ENCODE measurements at regions not wholly inside any gene's neighbourhood (a gene's known extent, or its start where the extent isn't known, plus 50 kb on each side); places are given as distances from the start of the nearest gene placed in this dataset.

DNA sequence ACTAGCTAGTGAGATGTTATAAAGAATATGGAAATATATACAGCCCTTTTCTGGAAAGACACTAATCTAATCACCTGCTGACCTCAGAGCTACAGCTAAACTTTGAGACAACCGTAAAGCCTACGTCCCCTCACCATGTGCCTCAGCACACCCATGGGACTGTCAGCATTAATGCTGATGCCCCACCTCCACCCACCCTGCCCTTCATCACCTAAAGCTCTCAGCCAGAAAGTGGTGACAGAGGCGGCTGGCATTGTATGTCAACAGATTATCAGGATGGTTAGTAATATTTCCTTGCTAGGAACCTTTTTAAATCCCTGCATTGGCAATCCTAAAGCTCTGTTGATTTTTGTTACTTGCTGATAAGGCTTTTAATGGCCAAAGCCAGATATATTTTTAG, 1177.9 kb downstream of the DIAPH3 start:
- no peak overlapping the region for H3T11ph ChIP-seq (ENCODE audit: low read length)
- no peaks in the 10 kb centered on the region for H3K9me3 ChIP-seq (ENCODE audit: control insufficient read depth, low read depth, low read length)
- H3K18ac ChIP-seq (ENCODE audit: insufficient read length, low read depth, low read length) = no peak overlapping the region
- H2BK20ac ChIP-seq (ENCODE audit: low read depth, low read length, poor library complexity, severe bottlenecking) = no peak overlapping the region
- H3K27ac ChIP-seq (ENCODE audit: insufficient read length, low read depth, low read length) = no peak overlapping the region
- H3K23me2 ChIP-seq (ENCODE audit: insufficient read length, low read depth, low read length, poor library complexity, severe bottlenecking) = no peaks in the 10 kb centered on the region
- no peak overlapping the region for H3K9ac ChIP-seq (ENCODE audit: extremely low read depth, insufficient read length, low read length)
- H3K36me3 Mint-ChIP-seq (ENCODE audit: insufficient read depth in 1 of 3, low read depth in 3 of 3) = peaks cover 0 to 17% (median 11%) of the 10 kb centered on the region in 3 experiments; a peak in 5 of 7 replicates
- H2AFZ ChIP-seq (ENCODE audit: low read length) = peak overlapping the region; percentile 32
- no peak for DNase-seq
- no peaks in the 10 kb centered on the region for H4K20me1 ChIP-seq (ENCODE audit: control insufficient read depth, insufficient read depth, insufficient read length)
- no peak overlapping the region for H2BK120ac ChIP-seq (ENCODE audit: low read depth, low read length, poor library complexity, severe bottlenecking)
- no peaks in the 10 kb centered on the region for H3K4me1 Mint-ChIP-seq
- H3K27ac Mint-ChIP-seq = no peak overlapping the region
- H4K5ac ChIP-seq (ENCODE audit: insufficient read length, low read depth, low read length) = no peak overlapping the region
- H3K23ac ChIP-seq (ENCODE audit: insufficient read length, low read depth, low read length) = no peak overlapping the region
- H2BK5ac ChIP-seq (ENCODE audit: insufficient read length, low read length) = no peak overlapping the region
- no peak overlapping the region for H3K14ac ChIP-seq (ENCODE audit: insufficient read depth, low read length)
- TF ChIP-seq, protein P1, sequence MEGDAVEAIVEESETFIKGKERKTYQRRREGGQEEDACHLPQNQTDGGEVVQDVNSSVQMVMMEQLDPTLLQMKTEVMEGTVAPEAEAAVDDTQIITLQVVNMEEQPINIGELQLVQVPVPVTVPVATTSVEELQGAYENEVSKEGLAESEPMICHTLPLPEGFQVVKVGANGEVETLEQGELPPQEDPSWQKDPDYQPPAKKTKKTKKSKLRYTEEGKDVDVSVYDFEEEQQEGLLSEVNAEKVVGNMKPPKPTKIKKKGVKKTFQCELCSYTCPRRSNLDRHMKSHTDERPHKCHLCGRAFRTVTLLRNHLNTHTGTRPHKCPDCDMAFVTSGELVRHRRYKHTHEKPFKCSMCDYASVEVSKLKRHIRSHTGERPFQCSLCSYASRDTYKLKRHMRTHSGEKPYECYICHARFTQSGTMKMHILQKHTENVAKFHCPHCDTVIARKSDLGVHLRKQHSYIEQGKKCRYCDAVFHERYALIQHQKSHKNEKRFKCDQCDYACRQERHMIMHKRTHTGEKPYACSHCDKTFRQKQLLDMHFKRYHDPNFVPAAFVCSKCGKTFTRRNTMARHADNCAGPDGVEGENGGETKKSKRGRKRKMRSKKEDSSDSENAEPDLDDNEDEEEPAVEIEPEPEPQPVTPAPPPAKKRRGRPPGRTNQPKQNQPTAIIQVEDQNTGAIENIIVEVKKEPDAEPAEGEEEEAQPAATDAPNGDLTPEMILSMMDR (conservative IDR thresholded peaks at IDR 0.05) = no peak
- H3K56ac ChIP-seq (ENCODE audit: insufficient read length, low read depth, low read length) = no peak overlapping the region
- no peak overlapping the region for H2BK12ac ChIP-seq (ENCODE audit: insufficient read length, low read depth, low read length)
- no peak overlapping the region for H3K4me3 Mint-ChIP-seq
- no peaks in the 10 kb centered on the region for H3K79me1 ChIP-seq (ENCODE audit: insufficient read depth, low read depth, low read length, poor library complexity, severe bottlenecking)
- no peak overlapping the region for H4K91ac ChIP-seq (ENCODE audit: insufficient read length, low read depth, low read length)
- peaks cover 12 to 16% of the 10 kb centered on the region in 2 experiments for H3K9me3 Mint-ChIP-seq
- H3K27me3 Mint-ChIP-seq (ENCODE audit: low read depth) = no peaks in the 10 kb centered on the region
- no peaks in the 10 kb centered on the region for H3K79me2 ChIP-seq (ENCODE audit: insufficient read depth, low read length)
- no peak overlapping the region for H4K8ac ChIP-seq (replicated peaks; ENCODE audit: insufficient read length, low read depth, low read length)
- no peak overlapping the region for H2BK15ac ChIP-seq (ENCODE audit: low read depth, low read length)
- WGBS (ENCODE audit: extremely low coverage, insufficient read length, low lambda C conversion rate) = no CpG with 5 or more reads among the region's 3 CpGs
- H3K4ac ChIP-seq (ENCODE audit: low read depth, low read length) = no peak overlapping the region
- no peaks in the 10 kb centered on the region for H3K27me3 ChIP-seq (ENCODE audit: insufficient read depth, low read length)
- H2AK5ac ChIP-seq (ENCODE audit: insufficient read length, low read length) = no peak overlapping the region
- no peaks in the 10 kb centered on the region for H3K4me1 ChIP-seq (ENCODE audit: insufficient read depth, low read length)
- no peak overlapping the region for H3K4me2 ChIP-seq (ENCODE audit: insufficient read depth, insufficient read length, low read length)
